Fibroblast of the aortic adventitia (primary cell): ENCODE measurements at regions not wholly inside any gene's neighbourhood (a gene's known extent, or its start where the extent isn't known, plus 50 kb on each side); places are given as distances from the start of the nearest gene placed in this dataset.
A peak's percentile ranks its signal among the peaks of the same experiment; 100 is the strongest.

Source experiments
- DNase-seq: peaks from one replicate; pipeline ENCODE4 v3.0.0-alpha.2; 2010; ENCODE audit warnings: low read depth
- H3K4me3 ChIP-seq: 2 replicates; pipeline ENCODE4 v1.5.1; 2011; ENCODE audit warnings: low read depth, mild to moderate bottlenecking, control low read depth, low read length, moderate library complexity
- CTCF ChIP-seq: IDR thresholded peaks from 2 replicates; pipeline ENCODE4 v1.5.1; 2011; ENCODE audit warnings: mild to moderate bottlenecking, low read length, control low read depth, inconsistent platforms; ENCODE audit not compliant: insufficient read depth

GRCh38 chr1:58308206-58308605 lies 238.3 kb downstream of the OMA1 start:
- no peak for DNase-seq
- no peak for TF ChIP-seq CTCF
- H3K4me3 ChIP-seq, result no peak overlapping the region

GRCh38 chr1:58307431-58307830 lies 239.1 kb downstream of the OMA1 start:
- no peak for DNase-seq
- no peak overlapping the region for H3K4me3 ChIP-seq

GRCh38 chr1:58305622-58306021 lies 240.9 kb downstream of the OMA1 start:
- no peak for DNase-seq
- no peak overlapping the region for H3K4me3 ChIP-seq
- TF ChIP-seq CTCF, result no peak

More at GRCh38 chr1:58307431-58307830, 239.1 kb downstream of the OMA1 start:
- no peak for TF ChIP-seq CTCF

- H3K4me3 ChIP-seq, result no peak overlapping the region
- no peak for DNase-seq
- no peak for TF ChIP-seq CTCF
Observed at GRCh38 chr1:58304346-58304975, 242.1 kb downstream of the OMA1 start.

GRCh38 chr1:58303841-58304240 lies 242.7 kb downstream of the OMA1 start:
- TF ChIP-seq CTCF, result no peak
- no peak overlapping the region for H3K4me3 ChIP-seq
- no peak for DNase-seq

GRCh38 chr1:58293388-58293787 lies 253.1 kb downstream of the OMA1 start:
- no peak overlapping the region for H3K4me3 ChIP-seq
- TF ChIP-seq CTCF, result no peak
- peak; percentile 2 for DNase-seq
